HepG2 (cell line): ENCODE measurements at regions not wholly inside any gene's neighbourhood (a gene's known extent, or its start where the extent isn't known, plus 50 kb on each side); places are given as distances from the start of the nearest gene placed in this dataset.
A peak's percentile ranks its signal among the peaks of the same experiment; 100 is the strongest.

Experiments
- ATAC-seq: fragments of 200-7000 bp; cut with Tn5 transposase; 3 replicates; pipeline ENCODE4 v1.9.1; 2020; ENCODE audit warnings: mild to moderate bottlenecking, moderate library complexity
- BruUV-seq: library from RNA; stranded (reverse); fragments of 400-500 nt; replicated peaks from 2 replicates; lab custom pipeline; 2021; lab: Mats Ljungman, UMichigan
- CTCF ChIA-PET: fragments of 300-600 bp; formaldehyde crosslinking; extraction: SDS; loops from one replicate; lab custom pipeline; 2021; ENCODE audit warnings: low total read pairs, inconsistent platforms, low intra/inter-chr PET ratio; lab: Yijun Ruan, JAX
- POLR2A ChIA-PET: fragments of 350-600 bp; sonication (Branson Sonifier 250); formaldehyde crosslinking; loops from one replicate; lab custom pipeline; 2020; ENCODE audit warnings: antibody characterized with exemption, inconsistent platforms; lab: Yijun Ruan, JAX
- DNase-seq: peaks from one replicate; pipeline ENCODE4 v3.0.0-alpha.2; 2015; ENCODE audit warnings: low spot score
- FAIRE-seq: peaks from 3 replicates; lab custom pipeline; 2011; peaks lifted over from hg19 to GRCh38; lab: Jason Lieb, UNC
- H2AFZ ChIP-seq: one replicate; pipeline ENCODE4 v1.6.1; 2011; ENCODE audit warnings: low read length, inconsistent platforms
- H3K27ac ChIP-seq: fragments of 300-600 bp; 3 replicates; pipeline ENCODE4 v1.8.0; 2011; ENCODE audit warnings: mixed run types, mild to moderate bottlenecking, mixed read lengths, low read length, inconsistent platforms; ENCODE audit not compliant: insufficient read depth; ENCODE audit errors: extremely low read length
- H3K27me3 ChIP-seq, 2 experiments: fragments of 200-600 bp in 1 of 2; 2 replicates in 1 of 2; 3 replicates in 1 of 2; pipeline versions ENCODE4 v1.6.0 to v1.8.0; 2011; ENCODE audit warnings: low read length in 2 of 2, mild to moderate bottlenecking in 2 of 2, moderate library complexity in 2 of 2, inconsistent platforms in 1 of 2; ENCODE audit not compliant: insufficient read depth in 2 of 2, control insufficient read depth in 1 of 2
- H3K36me3 ChIP-seq, 2 experiments: fragments of 200-600 bp in 1 of 2; replicated peaks in 1 of 2; 2 replicates in 1 of 2; 3 replicates in 1 of 2; pipeline versions ENCODE4 v1.5.1 to v1.8.0; 2011; ENCODE audit warnings: low read length in 2 of 2, inconsistent platforms in 1 of 2; ENCODE audit not compliant: insufficient read depth in 2 of 2, control insufficient read depth in 1 of 2
- H3K4me1 ChIP-seq: 2 replicates; pipeline ENCODE4 v1.5.1; 2012; ENCODE audit warnings: low read length, inconsistent platforms; ENCODE audit not compliant: insufficient read depth
- H3K4me2 ChIP-seq: 2 replicates; pipeline ENCODE4 v1.6.0; 2011; ENCODE audit warnings: low read depth, low read length, inconsistent platforms
- H3K4me3 ChIP-seq, 3 experiments: fragments of 200-600 bp in 1 of 3; sonication (generic), shearing (Covaris generic) in 1 of 3; replicated peaks in 1 of 3; 2 replicates each; pipeline ENCODE4 v1.5.1; 2011 to 2016; ENCODE audit warnings: low read length in 3 of 3, inconsistent platforms in 2 of 3, low read depth in 2 of 3, mild to moderate bottlenecking in 2 of 3, control low read depth in 1 of 3, mixed read lengths in 1 of 3; ENCODE audit not compliant: insufficient read depth in 1 of 3
- H3K79me2 ChIP-seq: one replicate; pipeline ENCODE4 v1.6.1; 2011; ENCODE audit warnings: low read length, inconsistent platforms; ENCODE audit not compliant: insufficient read depth
- H3K9ac ChIP-seq: 2 replicates; pipeline ENCODE4 v1.6.0; 2011; ENCODE audit warnings: mild to moderate bottlenecking, low read depth, low read length, inconsistent platforms; ENCODE audit not compliant: insufficient read depth
- H3K9me3 ChIP-seq: 2 replicates; pipeline ENCODE4 v1.5.1; 2012; ENCODE audit warnings: mild to moderate bottlenecking, low read length
- H4K20me1 ChIP-seq: 2 replicates; pipeline ENCODE4 v1.6.0; 2011; ENCODE audit warnings: inconsistent platforms, mild to moderate bottlenecking, low read length, moderate library complexity; ENCODE audit not compliant: insufficient read depth
- AHDC1 ChIP-seq: sonication (generic); formaldehyde crosslinking; IDR thresholded peaks from 2 replicates; pipeline ENCODE4 v1.5.1; 2020; ENCODE audit warnings: mild to moderate bottlenecking, missing genetic modification reagents, borderline replicate concordance
- FOXM1 ChIP-seq: sonication (generic); formaldehyde crosslinking; IDR thresholded peaks from 2 replicates; pipeline ENCODE4 v1.5.0; 2020; ENCODE audit warnings: missing genetic modification reagents
- REST ChIP-seq, 2 experiments: IDR thresholded peaks; 2 replicates each; pipeline ENCODE4 v1.6.1; 2011 to 2012; ENCODE audit warnings: low read length in 2 of 2, borderline replicate concordance in 1 of 2, low read depth in 1 of 2, mild to moderate bottlenecking in 1 of 2, moderate library complexity in 1 of 2
- ZNF234 ChIP-seq: sonication (generic); formaldehyde crosslinking; conservative IDR thresholded peaks from 2 replicates; pipeline ENCODE4 v1.5.1; 2020; ENCODE audit warnings: mild to moderate bottlenecking, missing genetic modification reagents
- ZNF337 ChIP-seq: sonication (generic); formaldehyde crosslinking; IDR thresholded peaks from 2 replicates; pipeline ENCODE4 v1.5.1; 2020; ENCODE audit warnings: missing genetic modification reagents, low read depth, mild to moderate bottlenecking, borderline replicate concordance
- ZNF562 ChIP-seq: sonication (generic); formaldehyde crosslinking; IDR thresholded peaks from 2 replicates; pipeline ENCODE4 v1.8.0; 2022; ENCODE audit warnings: missing genetic modification reagents, borderline replicate concordance
- in situ Hi-C: cut with HindIII; loops from 2 replicates; pipeline ENCODE4 v1.10.0; 2017; ENCODE audit warnings: low pct_unique_long_range_greater_than_20kb; ENCODE audit not compliant: extremely low pct_ligation_motif_present
- intact Hi-C: fragments of 100-400 bp; cut with micrococcal nuclease; formaldehyde crosslinking; loops from one replicate; pipeline ENCODE4 v1.10.0; 2022; ENCODE audit not compliant: unreplicated experiment

GRCh38 chr10:16117305-16117695 lies 257.0 kb upstream of the MINDY3 start (continued):
- TF ChIP-seq FOXM1 (CRISPR knock-in tag), result no peak
- no peak for TF ChIP-seq AHDC1 (CRISPR knock-in tag)

- Histone ChIP-seq H3K36me3 (no peaks in the 10 kb centered on the region), H3K27ac (no peak overlapping the region), H3K9me3 (no peaks in the 10 kb centered on the region), H3K79me2 (no peaks in the 10 kb centered on the region), H3K4me1 (no peaks in the 10 kb centered on the region), H3K4me3 (no peak overlapping the region), H4K20me1 (no peaks in the 10 kb centered on the region), H3K27me3 (no peaks in the 10 kb centered on the region), H3K4me2 (no peak overlapping the region), H3K9ac (no peak overlapping the region), H2AFZ (no peak overlapping the region)
- ChIA-PET POLR2A (no interaction called here), CTCF (no interaction called here)
- ATAC-seq (no peak), FAIRE-seq (no peak), DNase-seq (no peak)
- in situ Hi-C loops (loop anchor here (25.0 kb wide), 1 partner anchor 668 kb away; no protein-coding TSS in a partner anchor), intact Hi-C loops (no loop called here)
- no TSS peak for BruUV-seq
- no peak for TF ChIP-seq ZNF337 (CRISPR knock-in tag)
- TF ChIP-seq ZNF234, result no peak
- TF ChIP-seq ZNF562 (CRISPR knock-in tag), result no peak
- 0 out of 4 replicates have a peak, but pooled peaks of 1 of the 2 experiments have one; percentile 46 for TF ChIP-seq REST (IDR thresholded peaks at IDR 0.05; ENCODE audit: borderline replicate concordance in 1 of 2, low read depth in 1 of 2, low read length in 2 of 2)
Observed at GRCh38 chr10:16119445-16119844, 259.1 kb upstream of the MINDY3 start.
